Neuronal stem cell (in vitro differentiated cells): ENCODE measurements at regions not wholly inside any gene's neighbourhood (a gene's known extent, or its start where the extent isn't known, plus 50 kb on each side); places are given as distances from the start of the nearest gene placed in this dataset.

Experiments
- DNase-seq: peaks from one replicate; pipeline ENCODE4 v3.0.0-alpha.2; 2013; ENCODE audit warnings: low spot score
- H2AFZ ChIP-seq: one replicate; pipeline ENCODE4 v1.6.1; 2013; ENCODE audit warnings: mild to moderate bottlenecking, low read length, inconsistent platforms
- H2AK5ac ChIP-seq: 2 replicates; pipeline ENCODE4 v1.6.1; 2013; ENCODE audit warnings: low read depth, mild to moderate bottlenecking, inconsistent platforms, low read length, moderate library complexity, mixed read lengths
- H2BK120ac ChIP-seq: 2 replicates; pipeline ENCODE4 v1.6.1; 2013; ENCODE audit warnings: low read depth, mild to moderate bottlenecking, inconsistent platforms, low read length, moderate library complexity, mixed read lengths
- H2BK12ac ChIP-seq: one replicate; pipeline ENCODE4 v1.6.1; 2013; ENCODE audit warnings: low read length, inconsistent platforms
- H2BK15ac ChIP-seq: 2 replicates; pipeline ENCODE4 v1.6.1; 2013; ENCODE audit warnings: mild to moderate bottlenecking, low read length, inconsistent platforms, mixed read lengths
- H2BK5ac ChIP-seq: one replicate; pipeline ENCODE4 v1.6.1; 2013; ENCODE audit warnings: inconsistent platforms, mild to moderate bottlenecking, low read length, moderate library complexity
- H3K14ac ChIP-seq: one replicate; pipeline ENCODE4 v1.6.1; 2013; ENCODE audit warnings: low read length, inconsistent platforms
- H3K18ac ChIP-seq: 2 replicates; pipeline ENCODE4 v1.6.1; 2013; ENCODE audit warnings: low read length, inconsistent platforms
- H3K23ac ChIP-seq: 2 replicates; pipeline ENCODE4 v1.6.1; 2013; ENCODE audit warnings: low read depth, mild to moderate bottlenecking, mixed read lengths, low read length, inconsistent platforms; ENCODE audit not compliant: poor library complexity
- H3K27ac ChIP-seq: replicated peaks from 3 replicates; pipeline ENCODE4 v1.5.1; 2013; ENCODE audit warnings: low read length, inconsistent platforms
- H3K27me3 ChIP-seq, 3 experiments: 2 replicates each; pipeline ENCODE4 v1.6.1; 2013; ENCODE audit warnings: low read length in 3 of 3, mild to moderate bottlenecking in 2 of 3, inconsistent platforms in 1 of 3, low read depth in 1 of 3, mixed read lengths in 1 of 3, moderate library complexity in 1 of 3; ENCODE audit not compliant: control insufficient read depth in 3 of 3, insufficient read depth in 3 of 3
- H3K36me3 ChIP-seq, 2 donors: replicated peaks in 1 of 2; 2 replicates each; pipeline ENCODE4 v1.6.1; 2013; ENCODE audit warnings: low read length in 2 of 2; ENCODE audit not compliant: control insufficient read depth in 2 of 2, insufficient read depth in 2 of 2
- H3K4ac ChIP-seq: 2 replicates; pipeline ENCODE4 v1.6.1; 2013; ENCODE audit warnings: inconsistent platforms, mild to moderate bottlenecking, low read length, moderate library complexity
- H3K4me1 ChIP-seq, 2 donors: 1 replicate in 1 of 2; 2 replicates in 1 of 2; pipeline ENCODE4 v1.6.1; 2013; ENCODE audit warnings: low read length in 2 of 2, low read depth in 1 of 2; ENCODE audit not compliant: control insufficient read depth in 2 of 2, insufficient read depth in 1 of 2
- H3K4me2 ChIP-seq: one replicate; pipeline ENCODE4 v1.6.1; 2013; ENCODE audit warnings: mild to moderate bottlenecking, low read length, inconsistent platforms; ENCODE audit not compliant: insufficient read depth, poor library complexity, severe bottlenecking
- H3K4me3 ChIP-seq, 2 donors: 2 replicates each; pipeline ENCODE4 v1.5.1; 2013; ENCODE audit warnings: low read length in 2 of 2, mild to moderate bottlenecking in 2 of 2, inconsistent platforms in 1 of 2, moderate library complexity in 1 of 2
- H3K79me1 ChIP-seq: one replicate; pipeline ENCODE4 v1.6.1; 2013; ENCODE audit warnings: low read depth, mild to moderate bottlenecking, inconsistent platforms, low read length, moderate library complexity
- H3K9ac ChIP-seq: one replicate; pipeline ENCODE4 v1.6.1; 2013; ENCODE audit warnings: mild to moderate bottlenecking, low read depth, low read length, inconsistent platforms; ENCODE audit not compliant: poor library complexity
- H3K9me3 ChIP-seq, 2 donors: replicated peaks in 1 of 2; 2 replicates each; pipeline versions ENCODE3 to v1.6.1; 2013; ENCODE audit warnings: low read length in 2 of 2, mild to moderate bottlenecking in 2 of 2, inconsistent platforms in 1 of 2, low read depth in 1 of 2, mixed read lengths in 1 of 2, moderate library complexity in 1 of 2; ENCODE audit not compliant: control insufficient read depth in 2 of 2, insufficient read depth in 1 of 2
- H4K8ac ChIP-seq: one replicate; pipeline ENCODE4 v1.6.1; 2013; ENCODE audit warnings: low read depth, mild to moderate bottlenecking, inconsistent platforms, low read length, moderate library complexity
- H4K91ac ChIP-seq: one replicate; pipeline ENCODE4 v1.6.1; 2013; ENCODE audit warnings: low read length, low read depth, mild to moderate bottlenecking, inconsistent platforms; ENCODE audit not compliant: poor library complexity
- WGBS, 2 donors: extraction: QIAGEN DNeasy Blood & Tissue Kit; methylation state at CpG; one replicate each; pipeline ENCODE4 v1.1.7; 2013; ENCODE audit warnings: missing lambda C conversion rate in 2 of 2, mixed read lengths in 1 of 2; ENCODE audit not compliant: insufficient read length in 2 of 2, insufficient replicate concordance in 1 of 2; ENCODE audit errors: extremely low coverage in 2 of 2; 5-methylcytosine and 5-hydroxymethylcytosine counted together

GRCh38 chr2:236994361-236994760, 91.3 kb upstream of the COPS8 start:
- no peak overlapping the region for H3K23ac ChIP-seq
- no peak overlapping the region for H2BK15ac ChIP-seq
- no peak overlapping the region for H3K4me3 ChIP-seq
- H3K18ac ChIP-seq: no peak overlapping the region
- H3K9ac ChIP-seq: no peak overlapping the region
- no peak for DNase-seq
- H3K27me3 ChIP-seq: no peaks in the 10 kb centered on the region
- no peak overlapping the region for H2BK12ac ChIP-seq
- no peak overlapping the region for H2AFZ ChIP-seq
- no peak overlapping the region for H4K8ac ChIP-seq
- no peak overlapping the region for H2BK120ac ChIP-seq
- H3K79me1 ChIP-seq: no peaks in the 10 kb centered on the region
- H3K14ac ChIP-seq: no peak overlapping the region
- whole genome bisulfite sequencing, 2 donors: no CpG with 5 or more reads among the region's 9 CpGs
- H2AK5ac ChIP-seq: no peak overlapping the region
- no peak overlapping the region for H3K27ac ChIP-seq
- no peak overlapping the region for H2BK5ac ChIP-seq
- H3K4ac ChIP-seq: no peak overlapping the region
- H3K9me3 ChIP-seq: peaks cover 0 to 9% of the 10 kb centered on the region in 2 donors
- H3K36me3 ChIP-seq: no peaks in the 10 kb centered on the region
- H3K4me1 ChIP-seq: peaks cover 12 to 14% of the 10 kb centered on the region in 2 donors
- H4K91ac ChIP-seq: no peak overlapping the region
- no peak overlapping the region for H3K4me2 ChIP-seq

GRCh38 chr2:236997069-236997715, 88.5 kb upstream of the COPS8 start:
- no peak overlapping the region for H2BK15ac ChIP-seq
- no peak overlapping the region for H3K4me3 ChIP-seq
- H3K18ac ChIP-seq: no peak overlapping the region
- no peak overlapping the region for H2BK120ac ChIP-seq
- H3K36me3 ChIP-seq: no peaks in the 10 kb centered on the region
- H3K9me3 ChIP-seq: peaks cover 12 to 22% of the 10 kb centered on the region in 2 donors
- no peak overlapping the region for H3K14ac ChIP-seq
- H2AFZ ChIP-seq: no peak overlapping the region
- no peak for DNase-seq
- H3K79me1 ChIP-seq: no peaks in the 10 kb centered on the region
- no peak overlapping the region for H3K27ac ChIP-seq
- H3K4me2 ChIP-seq: no peak overlapping the region
- H4K8ac ChIP-seq: no peak overlapping the region
- no peak overlapping the region for H3K4ac ChIP-seq
- H2BK5ac ChIP-seq: no peak overlapping the region
- no peak overlapping the region for H4K91ac ChIP-seq
- no CpG with 5 or more reads among the region's 8 CpGs for whole genome bisulfite sequencing, 2 donors
- H3K9ac ChIP-seq: no peak overlapping the region
- no peak overlapping the region for H3K23ac ChIP-seq
- no peaks in the 10 kb centered on the region for H3K27me3 ChIP-seq
- H3K4me1 ChIP-seq: peaks cover 10 to 11% of the 10 kb centered on the region in 2 donors
- no peak overlapping the region for H2BK12ac ChIP-seq
- no peak overlapping the region for H2AK5ac ChIP-seq

DNA sequence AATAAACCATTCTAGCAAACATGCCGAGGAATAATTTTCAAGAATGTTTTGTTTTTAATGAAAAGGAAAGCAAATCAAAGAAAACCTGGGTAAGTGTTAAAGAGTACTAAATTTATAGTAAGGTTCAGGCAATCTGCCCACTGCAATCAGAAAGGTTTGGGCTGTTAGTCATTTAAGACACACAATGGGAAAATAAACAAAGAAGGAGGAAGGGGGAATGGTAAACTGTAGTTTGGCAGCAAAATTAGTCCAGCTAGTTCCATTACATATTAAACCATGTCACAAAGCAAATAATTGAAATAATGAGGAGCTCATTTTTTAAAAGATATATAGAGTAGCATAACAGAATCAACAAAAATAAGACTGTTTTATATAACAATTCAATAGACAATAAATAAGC, 87.5 kb upstream of the COPS8 start:
- Histone ChIP-seq H4K91ac (no peak overlapping the region), H2BK12ac (no peak overlapping the region), H3K4ac (no peak overlapping the region), H4K8ac (no peak overlapping the region), H3K14ac (no peak overlapping the region), H2AFZ (peak overlapping the region; percentile 1), H3K27ac (no peak overlapping the region), H3K4me2 (no peak overlapping the region), H3K4me1 (peaks cover 11 to 15% of the 10 kb centered on the region in 2 donors), H2BK120ac (no peak overlapping the region), H2AK5ac (no peak overlapping the region), H3K18ac (no peak overlapping the region), H3K4me3 (no peak overlapping the region), H2BK5ac (no peak overlapping the region), H3K9ac (no peak overlapping the region), H3K27me3 (no peaks in the 10 kb centered on the region), H2BK15ac (no peak overlapping the region), H3K36me3 (no peaks in the 10 kb centered on the region), H3K23ac (no peak overlapping the region), H3K79me1 (no peaks in the 10 kb centered on the region), H3K9me3 (peaks cover 12 to 22% of the 10 kb centered on the region in 2 donors)
- WGBS, 2 donors: no CpG with 5 or more reads among the region's 1 CpG
- DNase-seq: no peak

DNA sequence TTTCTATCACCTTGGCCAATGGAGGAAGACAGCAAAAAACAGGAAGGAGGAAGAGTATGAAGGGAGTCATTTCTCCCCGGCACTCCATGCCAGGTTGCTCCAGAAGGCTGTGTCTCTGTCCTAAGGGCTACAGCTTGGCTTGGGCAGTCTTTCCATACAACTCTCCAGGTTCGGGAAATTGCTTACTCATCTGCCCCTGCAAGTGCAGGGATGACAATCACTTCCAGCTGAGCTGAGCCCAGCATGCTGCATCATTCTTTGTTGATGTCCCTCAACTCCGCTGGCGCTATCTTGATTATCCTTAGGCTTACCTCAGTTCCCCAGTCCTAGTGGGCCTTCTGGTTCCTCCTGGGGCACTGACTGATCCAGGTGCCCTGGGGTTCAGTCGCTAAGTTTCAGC, 86.9 kb upstream of the COPS8 start:
- DNase-seq: no peak
- no peak overlapping the region for H3K9ac ChIP-seq
- H3K4ac ChIP-seq: no peak overlapping the region
- no peak overlapping the region for H2BK12ac ChIP-seq
- peaks cover 11 to 13% of the 10 kb centered on the region in 2 donors for H3K4me1 ChIP-seq
- H2BK5ac ChIP-seq: no peak overlapping the region
- H3K14ac ChIP-seq: no peak overlapping the region
- H4K8ac ChIP-seq: no peak overlapping the region
- peaks cover 12 to 22% of the 10 kb centered on the region in 2 donors for H3K9me3 ChIP-seq
- H3K27ac ChIP-seq: no peak overlapping the region
- H4K91ac ChIP-seq: no peak overlapping the region
- H3K4me2 ChIP-seq: no peak overlapping the region
- H2BK15ac ChIP-seq: no peak overlapping the region
- no peaks in the 10 kb centered on the region for H3K79me1 ChIP-seq
- no peak overlapping the region for H3K4me3 ChIP-seq
- H3K18ac ChIP-seq: no peak overlapping the region
- no peak overlapping the region for H3K23ac ChIP-seq
- no peak overlapping the region for H2AFZ ChIP-seq
- no peak overlapping the region for H2AK5ac ChIP-seq
- H3K36me3 ChIP-seq: no peaks in the 10 kb centered on the region
- WGBS, 2 donors: no CpG with 5 or more reads among the region's 5 CpGs
- H3K27me3 ChIP-seq: no peaks in the 10 kb centered on the region
- H2BK120ac ChIP-seq: no peak overlapping the region
